DND-41 (cell line): ENCODE measurements at regions not wholly inside any gene's neighbourhood (a gene's known extent, or its start where the extent isn't known, plus 50 kb on each side); places are given as distances from the start of the nearest gene placed in this dataset.

ENCODE experiments used
- ATAC-seq: fragments of 200-7000 bp; cut with Tn5 transposase; 3 replicates; pipeline ENCODE4 v1.9.1; 2021; ENCODE audit warnings: low read depth; ENCODE audit not compliant: insufficient read depth
- DNase-seq: peaks from one replicate; pipeline ENCODE4 v3.0.0-alpha.2; 2020
- H2AFZ ChIP-seq: 2 replicates; pipeline ENCODE4 v1.6.0; 2012; ENCODE audit warnings: low read depth, low read length
- H3K27ac ChIP-seq: 2 replicates; pipeline ENCODE4 v1.5.1; 2012; ENCODE audit warnings: low read length, inconsistent platforms
- H3K27me3 ChIP-seq: fragments of 200-600 bp; sonication (generic); 2 replicates; pipeline ENCODE4 v1.6.0; 2012; ENCODE audit warnings: low read length, mild to moderate bottlenecking, inconsistent platforms; ENCODE audit not compliant: insufficient read depth, poor library complexity
- H3K36me3 ChIP-seq: 2 replicates; pipeline ENCODE4 v1.5.1; 2012; ENCODE audit warnings: low read length, inconsistent platforms; ENCODE audit not compliant: insufficient read depth
- H3K4me1 ChIP-seq: 2 replicates; pipeline ENCODE4 v1.5.1; 2012; ENCODE audit warnings: mild to moderate bottlenecking, low read length; ENCODE audit not compliant: insufficient read depth
- H3K4me2 ChIP-seq: 2 replicates; pipeline ENCODE4 v1.6.0; 2012; ENCODE audit warnings: mild to moderate bottlenecking, moderate library complexity, low read length, inconsistent platforms; ENCODE audit not compliant: insufficient read depth
- H3K4me3 ChIP-seq, 2 experiments: fragments of 200-600 bp in 1 of 2; shearing (Covaris generic) in 1 of 2; 2 replicates each; pipeline ENCODE4 v1.5.1; 2012 to 2016; ENCODE audit warnings: inconsistent platforms in 2 of 2, low read length in 2 of 2, mild to moderate bottlenecking in 2 of 2, low read depth in 1 of 2, moderate library complexity in 1 of 2
- H3K79me2 ChIP-seq: 2 replicates; pipeline ENCODE4 v1.6.0; 2012; ENCODE audit warnings: low read length, inconsistent platforms; ENCODE audit not compliant: insufficient read depth
- H3K9ac ChIP-seq: 2 replicates; pipeline ENCODE4 v1.6.0; 2012; ENCODE audit warnings: low read depth, mild to moderate bottlenecking, inconsistent platforms, low read length, moderate library complexity
- H3K9me3 ChIP-seq: 2 replicates; pipeline ENCODE4 v1.5.1; 2012; ENCODE audit warnings: low read length, moderate library complexity, mild to moderate bottlenecking, inconsistent platforms; ENCODE audit not compliant: insufficient read depth, severe bottlenecking
- H4K20me1 ChIP-seq: 2 replicates; pipeline ENCODE4 v1.6.0; 2012; ENCODE audit warnings: low read length; ENCODE audit not compliant: insufficient read depth
- EZH2 ChIP-seq: IDR thresholded peaks from 3 replicates; pipeline ENCODE4 v1.6.1; 2012; ENCODE audit warnings: borderline replicate concordance, low read depth, mild to moderate bottlenecking, moderate library complexity, low read length, inconsistent platforms; ENCODE audit not compliant: severe bottlenecking
- TF ChIP-seq, protein P1 (sequence below): IDR thresholded peaks from 2 replicates; pipeline ENCODE4 v1.5.1; 2012; ENCODE audit warnings: borderline replicate concordance, low read length, moderate library complexity, mild to moderate bottlenecking; ENCODE audit not compliant: poor library complexity, severe bottlenecking; ENCODE audit errors: extremely low read depth

- no peaks in the 10 kb centered on the region for H3K4me1 ChIP-seq
- H3K9ac ChIP-seq = no peak overlapping the region
- H3K27ac ChIP-seq = no peak overlapping the region
- H3K4me2 ChIP-seq = no peak overlapping the region
- DNase-seq = no peak
- no peak overlapping the region for H3K4me3 ChIP-seq
- no peaks in the 10 kb centered on the region for H3K79me2 ChIP-seq
- H4K20me1 ChIP-seq = no peaks in the 10 kb centered on the region
- peaks cover 7% of the 10 kb centered on the region for H3K27me3 ChIP-seq
- no peak for ATAC-seq
- TF ChIP-seq EZH2 = no peak
- TF ChIP-seq, protein P1, sequence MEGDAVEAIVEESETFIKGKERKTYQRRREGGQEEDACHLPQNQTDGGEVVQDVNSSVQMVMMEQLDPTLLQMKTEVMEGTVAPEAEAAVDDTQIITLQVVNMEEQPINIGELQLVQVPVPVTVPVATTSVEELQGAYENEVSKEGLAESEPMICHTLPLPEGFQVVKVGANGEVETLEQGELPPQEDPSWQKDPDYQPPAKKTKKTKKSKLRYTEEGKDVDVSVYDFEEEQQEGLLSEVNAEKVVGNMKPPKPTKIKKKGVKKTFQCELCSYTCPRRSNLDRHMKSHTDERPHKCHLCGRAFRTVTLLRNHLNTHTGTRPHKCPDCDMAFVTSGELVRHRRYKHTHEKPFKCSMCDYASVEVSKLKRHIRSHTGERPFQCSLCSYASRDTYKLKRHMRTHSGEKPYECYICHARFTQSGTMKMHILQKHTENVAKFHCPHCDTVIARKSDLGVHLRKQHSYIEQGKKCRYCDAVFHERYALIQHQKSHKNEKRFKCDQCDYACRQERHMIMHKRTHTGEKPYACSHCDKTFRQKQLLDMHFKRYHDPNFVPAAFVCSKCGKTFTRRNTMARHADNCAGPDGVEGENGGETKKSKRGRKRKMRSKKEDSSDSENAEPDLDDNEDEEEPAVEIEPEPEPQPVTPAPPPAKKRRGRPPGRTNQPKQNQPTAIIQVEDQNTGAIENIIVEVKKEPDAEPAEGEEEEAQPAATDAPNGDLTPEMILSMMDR = no peak
- no peak overlapping the region for H2AFZ ChIP-seq
- H3K36me3 ChIP-seq = no peaks in the 10 kb centered on the region
- no peaks in the 10 kb centered on the region for H3K9me3 ChIP-seq
Observed at GRCh38 chr2:224312741-224313140, 89.2 kb downstream of the FAM124B start.

DNA sequence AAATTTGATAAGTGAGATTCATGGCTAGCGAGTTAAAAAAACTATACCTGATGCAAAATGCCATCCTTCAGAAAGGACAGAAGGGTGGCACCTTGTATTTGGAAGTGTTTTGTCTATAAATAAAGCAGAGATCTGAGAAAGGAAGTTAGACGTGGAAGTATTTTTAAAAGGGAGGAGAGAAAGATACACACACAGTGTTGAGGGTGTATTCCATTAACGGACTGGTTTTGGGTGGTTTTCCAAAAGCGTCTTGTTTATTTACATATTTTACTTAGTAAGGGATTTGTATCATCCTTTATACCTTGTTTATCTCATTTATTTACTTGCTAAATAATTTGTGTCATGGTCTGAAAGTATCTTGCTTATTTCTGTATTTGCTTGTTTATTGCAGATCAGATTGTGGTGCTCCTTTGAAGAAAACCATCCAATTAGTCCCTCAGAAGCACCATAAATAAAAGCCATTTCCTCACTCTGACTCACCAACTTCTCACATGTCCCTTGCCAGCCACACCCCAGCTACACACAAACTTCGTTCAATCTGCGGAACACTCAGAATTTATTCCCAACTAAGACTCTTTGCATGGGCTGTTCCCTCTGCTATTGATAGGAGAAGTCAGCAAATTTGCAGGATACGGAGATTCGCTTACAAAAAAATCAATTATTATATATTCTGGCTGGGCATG lies 90.8 kb downstream of the FAM124B start:
- Histone ChIP-seq H3K4me3 (no peak overlapping the region), H3K9me3 (no peaks in the 10 kb centered on the region), H3K4me1 (no peaks in the 10 kb centered on the region), H3K27me3 (peaks cover 7% of the 10 kb centered on the region), H3K9ac (no peak overlapping the region), H4K20me1 (no peaks in the 10 kb centered on the region), H3K27ac (no peak overlapping the region), H3K79me2 (no peaks in the 10 kb centered on the region), H3K36me3 (no peaks in the 10 kb centered on the region), H2AFZ (no peak overlapping the region), H3K4me2 (no peak overlapping the region)
- DNase-seq (no peak), ATAC-seq (no peak)
- no peak for TF ChIP-seq EZH2
- TF ChIP-seq, protein P1 = no peak

GRCh38 chr2:224309176-224309575 lies 92.7 kb downstream of the FAM124B start:
- DNase-seq = no peak
- no peak overlapping the region for H3K4me2 ChIP-seq
- no peak for TF ChIP-seq EZH2
- TF ChIP-seq, protein P1 = no peak
- no peaks in the 10 kb centered on the region for H3K9me3 ChIP-seq
- H2AFZ ChIP-seq = no peak overlapping the region
- no peaks in the 10 kb centered on the region for H3K79me2 ChIP-seq
- no peaks in the 10 kb centered on the region for H3K4me1 ChIP-seq
- no peaks in the 10 kb centered on the region for H4K20me1 ChIP-seq
- H3K4me3 ChIP-seq = no peak overlapping the region
- peaks cover 4% of the 10 kb centered on the region for H3K27me3 ChIP-seq
- H3K9ac ChIP-seq = no peak overlapping the region
- H3K36me3 ChIP-seq = no peaks in the 10 kb centered on the region
- no peak overlapping the region for H3K27ac ChIP-seq
- no peak for ATAC-seq
